GM12878 (cell line): ENCODE measurements at regions not wholly inside any gene's neighbourhood (a gene's known extent, or its start where the extent isn't known, plus 50 kb on each side); places are given as distances from the start of the nearest gene placed in this dataset.

ENCODE experiments used
- JUNB ChIP-seq: IDR thresholded peaks from 2 replicates; pipeline ENCODE4 v1.6.1; 2016; ENCODE audit warnings: antibody characterized with exemption, mild to moderate bottlenecking
- ZZZ3 ChIP-seq: IDR thresholded peaks from 2 replicates; pipeline ENCODE4 v1.6.1; 2011; ENCODE audit warnings: low read depth; ENCODE audit not compliant: control insufficient read depth, insufficient read length
- TF ChIP-seq, protein P1 (sequence below), 3 experiments: IDR thresholded peaks in 2 of 3; conservative IDR thresholded peaks in 1 of 3; 2 replicates each; pipeline ENCODE4 v1.5.1; 2011; ENCODE audit warnings: low read depth in 3 of 3, low read length in 3 of 3, mild to moderate bottlenecking in 3 of 3, control low read depth in 2 of 3, moderate library complexity in 2 of 3, inconsistent platforms in 1 of 3, mixed read lengths in 1 of 3; ENCODE audit not compliant: control insufficient read depth in 2 of 3, insufficient read depth in 1 of 3; ENCODE audit errors: extremely low read depth in 1 of 3

GRCh38 chr13:73757481-73758233 is 376.5 kb downstream of the KLF12 start:
- TF ChIP-seq JUNB (no peak), ZZZ3 (no peak)
- TF ChIP-seq, protein P1, sequence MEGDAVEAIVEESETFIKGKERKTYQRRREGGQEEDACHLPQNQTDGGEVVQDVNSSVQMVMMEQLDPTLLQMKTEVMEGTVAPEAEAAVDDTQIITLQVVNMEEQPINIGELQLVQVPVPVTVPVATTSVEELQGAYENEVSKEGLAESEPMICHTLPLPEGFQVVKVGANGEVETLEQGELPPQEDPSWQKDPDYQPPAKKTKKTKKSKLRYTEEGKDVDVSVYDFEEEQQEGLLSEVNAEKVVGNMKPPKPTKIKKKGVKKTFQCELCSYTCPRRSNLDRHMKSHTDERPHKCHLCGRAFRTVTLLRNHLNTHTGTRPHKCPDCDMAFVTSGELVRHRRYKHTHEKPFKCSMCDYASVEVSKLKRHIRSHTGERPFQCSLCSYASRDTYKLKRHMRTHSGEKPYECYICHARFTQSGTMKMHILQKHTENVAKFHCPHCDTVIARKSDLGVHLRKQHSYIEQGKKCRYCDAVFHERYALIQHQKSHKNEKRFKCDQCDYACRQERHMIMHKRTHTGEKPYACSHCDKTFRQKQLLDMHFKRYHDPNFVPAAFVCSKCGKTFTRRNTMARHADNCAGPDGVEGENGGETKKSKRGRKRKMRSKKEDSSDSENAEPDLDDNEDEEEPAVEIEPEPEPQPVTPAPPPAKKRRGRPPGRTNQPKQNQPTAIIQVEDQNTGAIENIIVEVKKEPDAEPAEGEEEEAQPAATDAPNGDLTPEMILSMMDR (IDR thresholded peaks at IDR 0.05 in 2 of 3, conservative IDR thresholded peaks at IDR 0.05 in 1 of 3; ENCODE audit: control insufficient read depth in 2 of 3, extremely low read depth in 1 of 3, insufficient read depth in 1 of 3, low read depth in 3 of 3, low read length in 3 of 3): no peak
